ENCODE measurements at regions not wholly inside any gene's neighbourhood (a gene's known extent, or its start where the extent isn't known, plus 50 kb on each side); places are given as distances from the start of the nearest gene placed in this dataset.

- TF ChIP-seq FOXM1 (IDR thresholded peaks at IDR 0.05; ENCODE audit: borderline replicate concordance) (no peak), CTBP1 (IDR thresholded peaks at IDR 0.05; ENCODE audit: borderline replicate concordance) (no peak), FOXA1 (IDR thresholded peaks at IDR 0.05) (no peak)
Measured at GRCh38 chr18:1393929-1394328, 489.3 kb downstream of the ADCYAP1 start.

Data from HEK293T (cell line).